ENCODE measurements at regions not wholly inside any gene's neighbourhood (a gene's known extent, or its start where the extent isn't known, plus 50 kb on each side); places are given as distances from the start of the nearest gene placed in this dataset.

DNA sequence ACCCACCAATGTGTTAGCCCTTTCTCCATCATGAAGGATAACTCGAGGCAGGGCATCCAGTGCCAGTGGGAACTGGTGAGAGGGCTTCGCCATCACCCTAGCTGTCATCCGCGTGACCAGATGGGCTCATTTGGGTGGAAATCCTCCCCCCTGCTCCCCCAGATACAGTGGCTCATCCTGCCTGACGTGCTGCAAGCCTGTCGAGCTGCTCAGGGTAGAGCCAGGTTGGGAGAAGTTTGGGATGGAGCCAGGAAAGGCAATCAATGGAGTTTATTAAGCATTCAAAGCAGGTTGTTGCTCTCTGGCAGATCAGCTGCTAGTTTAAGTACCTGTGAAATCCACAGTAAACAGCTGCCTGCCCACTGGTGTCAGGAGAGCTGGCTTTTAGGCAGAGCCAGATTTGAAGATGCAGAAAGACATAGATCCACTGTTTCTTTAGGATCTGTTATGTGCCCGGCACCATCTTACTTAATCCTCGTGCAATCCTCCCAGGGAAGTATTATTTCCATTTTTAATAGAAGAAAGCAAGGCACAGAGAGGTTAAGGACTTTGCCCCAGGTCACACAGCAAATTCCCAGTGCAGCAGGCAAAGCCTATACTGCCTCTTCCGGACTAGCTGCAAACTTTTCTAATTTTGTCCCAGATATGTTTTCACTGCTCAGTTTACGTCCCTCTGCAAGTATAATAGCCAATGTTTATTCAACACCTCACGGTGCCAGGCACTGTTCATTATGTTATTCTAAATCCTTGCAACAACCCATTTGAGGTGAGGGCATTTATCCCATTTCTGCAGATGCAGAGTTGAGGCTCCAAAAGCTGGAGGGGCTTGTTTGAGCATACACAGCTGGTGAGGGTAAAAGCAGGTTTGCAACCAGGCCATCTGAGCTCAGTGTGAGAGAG lies 54.1 kb upstream of the KCNG1 start:
- TF ChIP-seq, protein P1, sequence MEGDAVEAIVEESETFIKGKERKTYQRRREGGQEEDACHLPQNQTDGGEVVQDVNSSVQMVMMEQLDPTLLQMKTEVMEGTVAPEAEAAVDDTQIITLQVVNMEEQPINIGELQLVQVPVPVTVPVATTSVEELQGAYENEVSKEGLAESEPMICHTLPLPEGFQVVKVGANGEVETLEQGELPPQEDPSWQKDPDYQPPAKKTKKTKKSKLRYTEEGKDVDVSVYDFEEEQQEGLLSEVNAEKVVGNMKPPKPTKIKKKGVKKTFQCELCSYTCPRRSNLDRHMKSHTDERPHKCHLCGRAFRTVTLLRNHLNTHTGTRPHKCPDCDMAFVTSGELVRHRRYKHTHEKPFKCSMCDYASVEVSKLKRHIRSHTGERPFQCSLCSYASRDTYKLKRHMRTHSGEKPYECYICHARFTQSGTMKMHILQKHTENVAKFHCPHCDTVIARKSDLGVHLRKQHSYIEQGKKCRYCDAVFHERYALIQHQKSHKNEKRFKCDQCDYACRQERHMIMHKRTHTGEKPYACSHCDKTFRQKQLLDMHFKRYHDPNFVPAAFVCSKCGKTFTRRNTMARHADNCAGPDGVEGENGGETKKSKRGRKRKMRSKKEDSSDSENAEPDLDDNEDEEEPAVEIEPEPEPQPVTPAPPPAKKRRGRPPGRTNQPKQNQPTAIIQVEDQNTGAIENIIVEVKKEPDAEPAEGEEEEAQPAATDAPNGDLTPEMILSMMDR (conservative IDR thresholded peaks at IDR 0.05; ENCODE audit: control insufficient read depth, insufficient read depth, low read depth, low read length) = no peak
- DNase-seq (ENCODE audit: low read depth) = no peak
- no peak overlapping the region for H3K4me3 ChIP-seq (ENCODE audit: control insufficient read depth, low read depth, low read length)

DNA sequence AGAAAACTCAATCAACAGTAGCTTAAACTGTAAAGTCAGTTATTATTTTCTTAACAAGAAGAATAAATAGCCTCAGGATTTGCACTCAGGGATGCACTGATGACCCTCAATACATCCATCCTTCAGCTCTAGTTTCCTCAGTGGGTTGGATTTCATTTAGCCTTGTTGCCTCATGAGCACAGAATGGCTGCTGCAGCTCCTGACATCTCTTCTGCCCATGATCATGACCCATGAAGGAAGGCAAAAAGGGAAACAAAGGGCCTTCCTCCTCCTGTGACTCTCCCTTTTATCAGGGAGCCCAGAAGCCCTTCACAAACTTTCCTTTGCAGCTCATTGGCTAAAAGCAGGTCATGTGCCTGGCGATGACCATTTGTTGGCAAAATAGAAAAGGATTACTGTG lies 51.2 kb upstream of the KCNG1 start:
- DNase-seq (ENCODE audit: low read depth) = no peak
- TF ChIP-seq, protein P1 (conservative IDR thresholded peaks at IDR 0.05; ENCODE audit: control insufficient read depth, insufficient read depth, low read depth, low read length) = no peak
- H3K4me3 ChIP-seq (ENCODE audit: control insufficient read depth, low read depth, low read length) = no peak overlapping the region
